HCT116 (cell line): ENCODE measurements at regions not wholly inside any gene's neighbourhood (a gene's known extent, or its start where the extent isn't known, plus 50 kb on each side); places are given as distances from the start of the nearest gene placed in this dataset.

Experiments
- ATAC-seq: fragments of 200-7000 bp; cut with Tn5 transposase; 2 replicates; pipeline ENCODE4 v1.9.1; 2020; ENCODE audit warnings: mild to moderate bottlenecking, moderate library complexity
- BruUV-seq: library from RNA; stranded (reverse); fragments of 400-500 nt; replicated peaks from 2 replicates; lab custom pipeline; 2021; lab: Mats Ljungman, UMichigan
- CTCF ChIA-PET: fragments of 300-600 bp; sonication (Branson Sonifier 250); formaldehyde crosslinking; loops from one replicate; lab custom pipeline; 2021; ENCODE audit warnings: antibody characterized with exemption; lab: Charles Lee
- POLR2A ChIA-PET: fragments of 300-600, 350-600 bp; sonication (Branson Sonifier 250); formaldehyde crosslinking; loops from one replicate; lab custom pipeline; 2021; ENCODE audit warnings: antibody characterized with exemption; lab: Charles Lee
- RAD21 ChIA-PET, 2 experiments: fragments of 300-600 bp; sonication (Branson Sonifier 250); formaldehyde crosslinking; loops; one replicate each; lab custom pipeline; 2023; ENCODE audit warnings: low total read pairs in 2 of 2; ENCODE audit not compliant: uncharacterized antibody in 2 of 2, unreplicated experiment in 2 of 2, low non-redundant PET in 1 of 2; lab: Charles Lee
- DNase-seq: peaks from one replicate; pipeline ENCODE4 v3.0.0-alpha.2; 2010; ENCODE audit warnings: low read depth, low spot score
- H2AFZ ChIP-seq: fragments of 200-600 bp; shearing (Covaris generic), sonication (generic); 2 replicates; pipeline ENCODE4 v1.6.1; 2017; ENCODE audit warnings: low read depth, mixed run types, mixed read lengths, antibody characterized with exemption, low read length; ENCODE audit not compliant: poor library complexity, severe bottlenecking
- H3K27ac ChIP-seq: 2 replicates; pipeline ENCODE4 v1.5.1; 2012; ENCODE audit warnings: low read depth, low read length
- H3K27me3 ChIP-seq: fragments of 200-600 bp; sonication (generic); 2 replicates; pipeline ENCODE4 v1.6.1; 2016; ENCODE audit warnings: mixed run types, low read length, mixed read lengths; ENCODE audit not compliant: insufficient read depth
- H3K36me3 ChIP-seq, 2 experiments: fragments of 200-500 bp in 1 of 2; fragments of 200-600 bp in 1 of 2; sonication (Bioruptor generic) in 1 of 2; sonication (generic) in 1 of 2; 2 replicates each; pipeline versions ENCODE4 v1.5.1 to v1.6.1; 2014 to 2016; ENCODE audit warnings: low read length in 2 of 2, inconsistent platforms in 1 of 2, mixed read lengths in 1 of 2, mixed run types in 1 of 2; ENCODE audit not compliant: insufficient read depth in 2 of 2, control insufficient read depth in 1 of 2
- H3K4me1 ChIP-seq, 2 experiments: fragments of 200-600 bp in 1 of 2; sonication (generic) in 1 of 2; 2 replicates each; pipeline versions ENCODE4 v1.5.1 to v1.6.1; 2012 to 2017; ENCODE audit warnings: low read length in 2 of 2, inconsistent platforms in 1 of 2, mild to moderate bottlenecking in 1 of 2, mixed read lengths in 1 of 2, mixed run types in 1 of 2, moderate library complexity in 1 of 2; ENCODE audit not compliant: insufficient read depth in 2 of 2, control insufficient read depth in 1 of 2
- H3K4me2 ChIP-seq: fragments of 200-600 bp; sonication (generic); 2 replicates; pipeline ENCODE4 v1.6.1; 2017; ENCODE audit warnings: mixed run types, low read length, mixed read lengths
- H3K4me3 ChIP-seq, 2 experiments: fragments of 200-600 bp in 1 of 2; sonication (generic) in 1 of 2; replicated peaks in 1 of 2; 2 replicates each; pipeline ENCODE4 v1.5.1; 2011 to 2016; ENCODE audit warnings: low read length in 2 of 2, control low read depth in 1 of 2, low read depth in 1 of 2, mild to moderate bottlenecking in 1 of 2, mixed read lengths in 1 of 2, mixed run types in 1 of 2
- H3K79me2 ChIP-seq: fragments of 200-600 bp; sonication (generic); 2 replicates; pipeline ENCODE4 v1.6.1; 2017; ENCODE audit warnings: mild to moderate bottlenecking, mixed run types, low read length, moderate library complexity, mixed read lengths; ENCODE audit not compliant: insufficient read depth
- H3K9ac ChIP-seq: fragments of 200-600 bp; sonication (generic); 2 replicates; pipeline ENCODE4 v1.6.1; 2016; ENCODE audit warnings: low read length, mixed read lengths
- H3K9me2 ChIP-seq: fragments of 200-600 bp; sonication (generic), shearing (Covaris generic); 2 replicates; pipeline ENCODE4 v1.6.1; 2017; ENCODE audit warnings: mixed run types, mild to moderate bottlenecking, moderate library complexity; ENCODE audit not compliant: insufficient read depth
- H3K9me3 ChIP-seq, 2 experiments: fragments of 200-500 bp in 1 of 2; fragments of 200-600 bp in 1 of 2; sonication (Bioruptor generic) in 1 of 2; sonication (generic) in 1 of 2; 2 replicates each; pipeline ENCODE4 v1.6.1; 2014 to 2017; ENCODE audit warnings: low read length in 2 of 2, mixed read lengths in 2 of 2, inconsistent platforms in 1 of 2, low read depth in 1 of 2, mild to moderate bottlenecking in 1 of 2, mixed run types in 1 of 2, moderate library complexity in 1 of 2; ENCODE audit not compliant: control insufficient read depth in 1 of 2, insufficient read depth in 1 of 2
- H4K20me1 ChIP-seq: fragments of 200-600 bp; sonication (generic), shearing (Covaris generic); 2 replicates; pipeline ENCODE4 v1.6.1; 2017; ENCODE audit warnings: mixed run types, mild to moderate bottlenecking, moderate library complexity; ENCODE audit not compliant: insufficient read depth
- EGR1 ChIP-seq: IDR thresholded peaks from 2 replicates; pipeline ENCODE4 v1.6.1; 2012; ENCODE audit warnings: low read depth
- ELF1 ChIP-seq: IDR thresholded peaks from 2 replicates; pipeline ENCODE4 v1.6.1; 2012; ENCODE audit warnings: low read depth, borderline replicate concordance
- FOSL1 ChIP-seq: IDR thresholded peaks from 2 replicates; pipeline ENCODE4 v1.6.1; 2012; ENCODE audit warnings: low read depth
- POLR2A ChIP-seq: IDR thresholded peaks from 2 replicates; pipeline ENCODE4 v1.7.0; 2011; ENCODE audit warnings: borderline replicate concordance; ENCODE audit not compliant: insufficient read depth, insufficient read length; ENCODE audit errors: extremely low read depth
- RAD21 ChIP-seq: IDR thresholded peaks from 2 replicates; pipeline ENCODE4 v1.6.1; 2012; ENCODE audit warnings: low read depth, mild to moderate bottlenecking
- SIN3A ChIP-seq: IDR thresholded peaks from 2 replicates; pipeline ENCODE4 v1.6.1; 2012; ENCODE audit warnings: low read depth
- SRF ChIP-seq: IDR thresholded peaks from 2 replicates; pipeline ENCODE4 v1.6.1; 2012; ENCODE audit warnings: low read depth
- TCF7L2 ChIP-seq: IDR thresholded peaks from 2 replicates; pipeline ENCODE4 v1.7.0; 2011; ENCODE audit warnings: borderline replicate concordance, inconsistent platforms; ENCODE audit not compliant: insufficient read depth, insufficient read length; ENCODE audit errors: extremely low read depth
- ZFX ChIP-seq: fragments of 450-650 bp; IDR thresholded peaks from 2 replicates; pipeline ENCODE4 v1.6.1; 2017
- ZNF274 ChIP-seq: fragments of 200-500 bp; sonication (Bioruptor generic); IDR thresholded peaks from 2 replicates; pipeline ENCODE4 v1.6.1; 2014; ENCODE audit warnings: mild to moderate bottlenecking, low read depth, low read length, inconsistent platforms
- intact Hi-C: fragments of 100-400 bp; cut with micrococcal nuclease; formaldehyde crosslinking; loops from 2 replicates; pipeline ENCODE4 v1.10.0; 2022
- TF ChIP-seq, protein P1 (sequence below): IDR thresholded peaks from 2 replicates; pipeline ENCODE4 v1.6.1; 2011; ENCODE audit warnings: mild to moderate bottlenecking, low read length, moderate library complexity; ENCODE audit not compliant: insufficient replicate concordance; ENCODE audit errors: extremely low read depth
- TF ChIP-seq, protein P2 (sequence below), 3 experiments: fragments of 200-600 bp in 1 of 3; sonication (generic) in 1 of 3; IDR thresholded peaks in 2 of 3; conservative IDR thresholded peaks in 1 of 3; 2 replicates each; pipeline ENCODE4 v1.5.1; 2012 to 2017; ENCODE audit warnings: low read depth in 2 of 3, low read length in 2 of 3, antibody characterized with exemption in 1 of 3, borderline replicate concordance in 1 of 3, control low read depth in 1 of 3, mild to moderate bottlenecking in 1 of 3, mixed read lengths in 1 of 3, mixed run types in 1 of 3, moderate library complexity in 1 of 3; ENCODE audit not compliant: insufficient read depth in 1 of 3

DNA sequence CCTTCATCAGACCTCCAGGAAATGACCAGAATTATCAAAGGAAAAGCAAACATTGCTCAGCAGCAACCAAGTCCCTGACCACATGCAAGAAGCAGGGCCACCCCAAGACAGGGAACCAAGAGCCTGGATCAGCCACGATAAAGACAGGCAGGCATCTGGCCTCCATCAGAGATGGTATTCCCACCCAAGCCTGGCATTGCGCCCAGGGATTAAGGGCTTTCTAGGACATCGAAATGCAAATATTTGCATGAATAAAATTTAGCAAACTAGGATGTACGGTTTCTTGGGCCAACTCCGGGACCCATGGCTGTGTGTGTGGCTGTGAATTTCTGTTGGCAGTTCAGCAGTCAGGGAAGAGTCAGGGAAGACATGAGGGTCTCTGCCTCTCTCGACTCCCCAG is 241.4 kb upstream of the DYNLRB2 start:
- no peak overlapping the region for H3K4me3 ChIP-seq
- DNase-seq: no peak
- H3K27ac ChIP-seq: no peak overlapping the region
- no peak for ATAC-seq
- H3K9me2 ChIP-seq: no peaks in the 10 kb centered on the region
- H3K4me1 ChIP-seq: no peaks in the 10 kb centered on the region
- no peaks in the 10 kb centered on the region for H3K27me3 ChIP-seq
- H4K20me1 ChIP-seq: no peaks in the 10 kb centered on the region
- intact Hi-C loops: no loop called here
- TF ChIP-seq SIN3A (no peak), ZNF274 (no peak), POLR2A (no peak), RAD21 (no peak), ELF1 (no peak), TCF7L2 (no peak)
- H3K36me3 ChIP-seq: no peaks in the 10 kb centered on the region
- H3K9me3 ChIP-seq: peaks cover 18 to 31% of the 10 kb centered on the region in 2 experiments; a peak in 3 of 4 replicates
- POLR2A ChIA-PET: no interaction called here
- H3K9ac ChIP-seq: no peak overlapping the region
- no TSS peak for BruUV-seq
- no peaks in the 10 kb centered on the region for H3K79me2 ChIP-seq
- RAD21 ChIA-PET: no interaction called here
- no peak overlapping the region for H3K4me2 ChIP-seq
- no peak overlapping the region for H2AFZ ChIP-seq
- CTCF ChIA-PET: no interaction called here

DNA sequence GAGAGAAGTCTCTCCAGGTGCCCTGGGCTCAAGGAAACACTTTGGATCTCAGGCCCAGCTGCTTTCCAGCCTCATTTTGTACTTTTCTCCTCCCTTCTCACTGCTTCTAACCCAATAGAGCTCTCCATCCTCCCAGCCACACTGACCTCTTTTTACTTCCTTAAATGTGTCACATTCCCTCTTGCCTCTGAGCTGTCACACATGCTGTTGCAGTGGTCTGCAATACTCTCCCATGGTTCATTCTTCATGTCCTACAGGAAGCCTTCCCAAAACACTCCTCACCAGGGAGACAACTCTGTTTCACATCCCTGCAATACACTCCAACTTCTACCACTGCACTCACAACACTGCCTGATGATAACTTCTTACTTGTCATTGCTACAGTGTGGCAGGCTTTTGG is 242.1 kb upstream of the DYNLRB2 start:
- Histone ChIP-seq H3K9ac (no peak overlapping the region), H2AFZ (no peak overlapping the region), H3K9me3 (peaks cover 18 to 29% of the 10 kb centered on the region in 2 experiments; a peak in 3 of 4 replicates), H3K79me2 (no peaks in the 10 kb centered on the region), H3K27ac (no peak overlapping the region), H3K9me2 (no peaks in the 10 kb centered on the region), H4K20me1 (no peaks in the 10 kb centered on the region), H3K4me2 (no peak overlapping the region)
- ChIA-PET CTCF (no interaction called here), RAD21 (no interaction called here)
- intact Hi-C loops: no loop called here
- BruUV-seq: no TSS peak
- no peak for DNase-seq
- TF ChIP-seq EGR1 (no peak), SRF (no peak), ZNF274 (no peak), ZFX (no peak), FOSL1 (no peak)
- TF ChIP-seq, protein P1, sequence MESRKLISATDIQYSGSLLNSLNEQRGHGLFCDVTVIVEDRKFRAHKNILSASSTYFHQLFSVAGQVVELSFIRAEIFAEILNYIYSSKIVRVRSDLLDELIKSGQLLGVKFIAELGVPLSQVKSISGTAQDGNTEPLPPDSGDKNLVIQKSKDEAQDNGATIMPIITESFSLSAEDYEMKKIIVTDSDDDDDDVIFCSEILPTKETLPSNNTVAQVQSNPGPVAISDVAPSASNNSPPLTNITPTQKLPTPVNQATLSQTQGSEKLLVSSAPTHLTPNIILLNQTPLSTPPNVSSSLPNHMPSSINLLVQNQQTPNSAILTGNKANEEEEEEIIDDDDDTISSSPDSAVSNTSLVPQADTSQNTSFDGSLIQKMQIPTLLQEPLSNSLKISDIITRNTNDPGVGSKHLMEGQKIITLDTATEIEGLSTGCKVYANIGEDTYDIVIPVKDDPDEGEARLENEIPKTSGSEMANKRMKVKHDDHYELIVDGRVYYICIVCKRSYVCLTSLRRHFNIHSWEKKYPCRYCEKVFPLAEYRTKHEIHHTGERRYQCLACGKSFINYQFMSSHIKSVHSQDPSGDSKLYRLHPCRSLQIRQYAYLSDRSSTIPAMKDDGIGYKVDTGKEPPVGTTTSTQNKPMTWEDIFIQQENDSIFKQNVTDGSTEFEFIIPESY: no peak
- TF ChIP-seq, protein P2, sequence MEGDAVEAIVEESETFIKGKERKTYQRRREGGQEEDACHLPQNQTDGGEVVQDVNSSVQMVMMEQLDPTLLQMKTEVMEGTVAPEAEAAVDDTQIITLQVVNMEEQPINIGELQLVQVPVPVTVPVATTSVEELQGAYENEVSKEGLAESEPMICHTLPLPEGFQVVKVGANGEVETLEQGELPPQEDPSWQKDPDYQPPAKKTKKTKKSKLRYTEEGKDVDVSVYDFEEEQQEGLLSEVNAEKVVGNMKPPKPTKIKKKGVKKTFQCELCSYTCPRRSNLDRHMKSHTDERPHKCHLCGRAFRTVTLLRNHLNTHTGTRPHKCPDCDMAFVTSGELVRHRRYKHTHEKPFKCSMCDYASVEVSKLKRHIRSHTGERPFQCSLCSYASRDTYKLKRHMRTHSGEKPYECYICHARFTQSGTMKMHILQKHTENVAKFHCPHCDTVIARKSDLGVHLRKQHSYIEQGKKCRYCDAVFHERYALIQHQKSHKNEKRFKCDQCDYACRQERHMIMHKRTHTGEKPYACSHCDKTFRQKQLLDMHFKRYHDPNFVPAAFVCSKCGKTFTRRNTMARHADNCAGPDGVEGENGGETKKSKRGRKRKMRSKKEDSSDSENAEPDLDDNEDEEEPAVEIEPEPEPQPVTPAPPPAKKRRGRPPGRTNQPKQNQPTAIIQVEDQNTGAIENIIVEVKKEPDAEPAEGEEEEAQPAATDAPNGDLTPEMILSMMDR (IDR thresholded peaks at IDR 0.05 in 2 of 3, conservative IDR thresholded peaks at IDR 0.05 in 1 of 3; ENCODE audit: borderline replicate concordance in 1 of 3, insufficient read depth in 1 of 3, low read depth in 2 of 3, low read length in 2 of 3): no peak
- TF ChIP-seq, all 23 proteins: peak for 0
- Histone ChIP-seq H3K4me3 (no peak overlapping the region), H3K4me1 (no peaks in the 10 kb centered on the region), H3K36me3 (no peaks in the 10 kb centered on the region), H3K27me3 (no peaks in the 10 kb centered on the region)
- ATAC-seq: no peak
- POLR2A ChIA-PET: no interaction called here
